ENCODE measurements at regions not wholly inside any gene's neighbourhood (a gene's known extent, or its start where the extent isn't known, plus 50 kb on each side); places are given as distances from the start of the nearest gene placed in this dataset.

GRCh38 chr19:30144242-30144758 lies 202.3 kb downstream of the URI1 start:
- DNase-seq (ENCODE audit: low read depth, low spot score), result no peak
- no peak for TF ChIP-seq CTCF (IDR thresholded peaks at IDR 0.05; ENCODE audit: insufficient read depth, low read length, missing control alignments)
- CTCF ChIA-PET, result no interaction called here
- H3K4me3 ChIP-seq (ENCODE audit: low read depth, low read length), result no peak overlapping the region
- POLR2A ChIA-PET, result no interaction called here

- CTCF ChIA-PET, result no interaction called here
- TF ChIP-seq CTCF (IDR thresholded peaks at IDR 0.05; ENCODE audit: insufficient read depth, low read length, missing control alignments), result no peak
- DNase-seq (ENCODE audit: low read depth, low spot score), result no peak
- no peak overlapping the region for H3K4me3 ChIP-seq (ENCODE audit: low read depth, low read length)
- POLR2A ChIA-PET, result no interaction called here
Observed at GRCh38 chr19:30144802-30145201, 202.8 kb downstream of the URI1 start.

- H3K4me3 ChIP-seq (ENCODE audit: low read depth, low read length), result no peak overlapping the region
- no peak for TF ChIP-seq CTCF (IDR thresholded peaks at IDR 0.05; ENCODE audit: insufficient read depth, low read length, missing control alignments)
- ChIA-PET POLR2A (no interaction called here), CTCF (no interaction called here)
- DNase-seq (ENCODE audit: low read depth, low spot score), result no peak
Observed at GRCh38 chr19:30145467-30145866, 203.4 kb downstream of the URI1 start.

DNA sequence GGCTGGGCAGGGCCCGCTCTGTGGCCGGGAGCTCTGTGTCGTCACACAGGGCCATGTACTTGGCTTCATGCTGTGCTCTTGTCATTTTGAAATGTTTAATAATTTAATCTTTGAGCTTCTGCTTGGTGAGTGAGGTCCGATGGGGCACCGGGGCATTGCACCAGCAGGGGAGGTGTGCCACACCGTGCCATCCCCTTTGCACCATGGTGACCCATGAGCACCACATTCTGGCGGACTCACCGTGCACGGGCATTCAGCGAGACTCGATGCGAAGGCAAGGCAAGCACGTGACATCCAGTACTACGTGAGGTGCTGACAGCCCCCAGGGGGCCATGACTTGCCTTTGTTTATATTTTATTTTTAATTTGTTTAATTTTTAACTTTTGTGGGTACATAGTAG lies 204.3 kb downstream of the URI1 start:
- CTCF ChIA-PET, result no interaction called here
- H3K4me3 ChIP-seq (ENCODE audit: low read depth, low read length), result no peak overlapping the region
- DNase-seq (ENCODE audit: low read depth, low spot score), result no peak
- TF ChIP-seq CTCF (IDR thresholded peaks at IDR 0.05; ENCODE audit: insufficient read depth, low read length, missing control alignments), result no peak
- POLR2A ChIA-PET, result no interaction called here

GRCh38 chr19:30148039-30148790 lies 206.2 kb downstream of the URI1 start:
- no peak for DNase-seq (ENCODE audit: low read depth, low spot score)
- ChIA-PET POLR2A (no interaction called here), CTCF (no interaction called here)
- no peak overlapping the region for H3K4me3 ChIP-seq (ENCODE audit: low read depth, low read length)
- TF ChIP-seq CTCF (IDR thresholded peaks at IDR 0.05; ENCODE audit: insufficient read depth, low read length, missing control alignments), result no peak

DNA sequence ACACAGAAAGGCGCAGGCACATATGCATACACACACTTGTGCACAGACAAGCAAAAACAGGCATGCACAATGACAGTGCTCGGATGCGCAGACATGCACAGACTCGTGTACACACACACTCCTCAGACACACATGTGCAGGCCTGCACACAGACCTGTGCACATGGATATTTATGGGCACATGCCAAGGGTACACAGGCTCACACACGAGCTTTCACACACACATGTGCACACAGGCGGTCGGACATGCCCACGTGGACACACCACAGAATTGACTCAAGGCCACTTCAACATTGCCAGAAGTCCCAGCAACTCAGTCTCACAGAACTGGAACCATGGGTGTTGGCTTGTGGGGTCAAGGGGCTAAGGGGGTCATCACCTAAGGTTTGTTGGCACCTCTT lies 206.8 kb downstream of the URI1 start:
- CTCF ChIA-PET, result no interaction called here
- TF ChIP-seq CTCF (IDR thresholded peaks at IDR 0.05; ENCODE audit: insufficient read depth, low read length, missing control alignments), result no peak
- POLR2A ChIA-PET, result no interaction called here
- no peak for DNase-seq (ENCODE audit: low read depth, low spot score)
- no peak overlapping the region for H3K4me3 ChIP-seq (ENCODE audit: low read depth, low read length)
